OCI-LY7 (cell line): ENCODE measurements at regions not wholly inside any gene's neighbourhood (a gene's known extent, or its start where the extent isn't known, plus 50 kb on each side); places are given as distances from the start of the nearest gene placed in this dataset.

Experiments
- EZH2phosphoT487 ChIP-seq: fragments of 200-600 bp; sonication (generic); IDR thresholded peaks from 2 replicates; pipeline ENCODE4 v1.6.1; 2018; ENCODE audit warnings: low read depth, borderline replicate concordance, mild to moderate bottlenecking, mixed run types, antibody characterized with exemption, low read length, moderate library complexity, mixed read lengths
- TF ChIP-seq, protein P1 (sequence below): fragments of 200-600 bp; sonication (generic); conservative IDR thresholded peaks from 2 replicates; pipeline ENCODE4 v1.5.1; 2014; ENCODE audit warnings: mild to moderate bottlenecking, antibody characterized with exemption, low read length, moderate library complexity, mixed read lengths

DNA sequence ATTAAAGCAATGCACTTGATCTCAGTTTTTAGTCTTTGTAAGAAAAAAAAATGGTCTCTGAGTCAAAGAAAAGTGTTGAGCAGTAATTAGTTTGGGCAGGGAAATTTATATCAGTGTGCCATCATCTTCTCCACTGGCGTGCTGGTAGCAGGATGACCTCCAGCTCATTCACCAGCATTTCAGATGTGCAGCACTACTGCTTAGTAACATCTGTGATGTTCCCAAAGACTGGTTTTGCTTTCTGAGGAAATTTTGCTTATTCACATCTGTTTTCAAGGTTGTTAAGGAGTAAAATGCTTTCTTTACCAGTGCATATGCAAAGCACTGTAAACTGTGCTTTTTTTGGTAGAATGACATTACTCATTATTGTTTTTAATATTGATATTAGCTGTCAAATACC lies 540.4 kb downstream of the TRAM1L1 start:
- TF ChIP-seq, protein P1, sequence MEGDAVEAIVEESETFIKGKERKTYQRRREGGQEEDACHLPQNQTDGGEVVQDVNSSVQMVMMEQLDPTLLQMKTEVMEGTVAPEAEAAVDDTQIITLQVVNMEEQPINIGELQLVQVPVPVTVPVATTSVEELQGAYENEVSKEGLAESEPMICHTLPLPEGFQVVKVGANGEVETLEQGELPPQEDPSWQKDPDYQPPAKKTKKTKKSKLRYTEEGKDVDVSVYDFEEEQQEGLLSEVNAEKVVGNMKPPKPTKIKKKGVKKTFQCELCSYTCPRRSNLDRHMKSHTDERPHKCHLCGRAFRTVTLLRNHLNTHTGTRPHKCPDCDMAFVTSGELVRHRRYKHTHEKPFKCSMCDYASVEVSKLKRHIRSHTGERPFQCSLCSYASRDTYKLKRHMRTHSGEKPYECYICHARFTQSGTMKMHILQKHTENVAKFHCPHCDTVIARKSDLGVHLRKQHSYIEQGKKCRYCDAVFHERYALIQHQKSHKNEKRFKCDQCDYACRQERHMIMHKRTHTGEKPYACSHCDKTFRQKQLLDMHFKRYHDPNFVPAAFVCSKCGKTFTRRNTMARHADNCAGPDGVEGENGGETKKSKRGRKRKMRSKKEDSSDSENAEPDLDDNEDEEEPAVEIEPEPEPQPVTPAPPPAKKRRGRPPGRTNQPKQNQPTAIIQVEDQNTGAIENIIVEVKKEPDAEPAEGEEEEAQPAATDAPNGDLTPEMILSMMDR = no peak
- TF ChIP-seq EZH2phosphoT487 = no peak
